C4-2B (cell line): ENCODE measurements at regions not wholly inside any gene's neighbourhood (a gene's known extent, or its start where the extent isn't known, plus 50 kb on each side); places are given as distances from the start of the nearest gene placed in this dataset.

Experiments
- ZFX ChIP-seq: fragments of 450-650 bp; IDR thresholded peaks from 2 replicates; pipeline ENCODE4 v1.6.1; 2017
- TF ChIP-seq, protein P1 (sequence below): fragments of 450-650 bp; conservative IDR thresholded peaks from 2 replicates; pipeline ENCODE4 v1.5.1; 2017; ENCODE audit warnings: mild to moderate bottlenecking

DNA sequence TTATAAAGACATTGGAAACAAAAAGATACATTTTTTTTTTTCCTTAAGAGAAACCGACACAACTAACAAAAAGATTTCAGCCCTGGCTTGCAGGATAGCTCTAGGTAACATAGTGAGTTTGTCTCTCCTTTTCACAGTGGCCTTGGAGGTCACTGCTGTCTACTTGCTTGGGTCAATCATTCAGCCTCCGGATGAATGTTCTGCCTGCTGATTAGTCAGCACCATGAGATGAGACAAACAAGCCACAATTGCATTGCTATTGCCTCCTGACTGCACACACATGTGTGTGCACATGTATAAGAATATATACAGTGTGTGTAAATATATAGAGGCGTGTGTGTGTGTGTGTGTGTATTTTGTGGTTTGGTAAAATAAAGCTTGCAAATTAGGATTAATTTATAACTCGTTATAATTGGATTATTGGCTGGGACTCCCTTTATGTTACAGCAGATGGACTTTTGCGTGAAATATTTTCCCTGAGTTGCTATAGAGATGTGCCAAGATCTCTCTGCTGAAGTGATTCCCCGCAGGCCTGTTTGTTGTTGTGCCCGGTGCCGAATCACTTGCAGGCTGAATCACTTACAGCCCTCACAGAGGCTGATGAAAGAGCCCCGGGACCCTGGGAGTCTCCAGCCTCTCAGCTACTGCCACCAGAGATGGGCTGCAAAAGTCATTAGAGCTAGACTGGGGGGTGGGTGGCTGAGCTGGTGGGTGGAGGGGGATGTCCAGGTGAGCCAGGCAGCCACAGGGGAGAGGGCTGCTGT is 161.2 kb downstream of the FGF18 start:
- TF ChIP-seq, protein P1, sequence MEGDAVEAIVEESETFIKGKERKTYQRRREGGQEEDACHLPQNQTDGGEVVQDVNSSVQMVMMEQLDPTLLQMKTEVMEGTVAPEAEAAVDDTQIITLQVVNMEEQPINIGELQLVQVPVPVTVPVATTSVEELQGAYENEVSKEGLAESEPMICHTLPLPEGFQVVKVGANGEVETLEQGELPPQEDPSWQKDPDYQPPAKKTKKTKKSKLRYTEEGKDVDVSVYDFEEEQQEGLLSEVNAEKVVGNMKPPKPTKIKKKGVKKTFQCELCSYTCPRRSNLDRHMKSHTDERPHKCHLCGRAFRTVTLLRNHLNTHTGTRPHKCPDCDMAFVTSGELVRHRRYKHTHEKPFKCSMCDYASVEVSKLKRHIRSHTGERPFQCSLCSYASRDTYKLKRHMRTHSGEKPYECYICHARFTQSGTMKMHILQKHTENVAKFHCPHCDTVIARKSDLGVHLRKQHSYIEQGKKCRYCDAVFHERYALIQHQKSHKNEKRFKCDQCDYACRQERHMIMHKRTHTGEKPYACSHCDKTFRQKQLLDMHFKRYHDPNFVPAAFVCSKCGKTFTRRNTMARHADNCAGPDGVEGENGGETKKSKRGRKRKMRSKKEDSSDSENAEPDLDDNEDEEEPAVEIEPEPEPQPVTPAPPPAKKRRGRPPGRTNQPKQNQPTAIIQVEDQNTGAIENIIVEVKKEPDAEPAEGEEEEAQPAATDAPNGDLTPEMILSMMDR = no peak
- no peak for TF ChIP-seq ZFX
